ENCODE measurements at regions not wholly inside any gene's neighbourhood (a gene's known extent, or its start where the extent isn't known, plus 50 kb on each side); places are given as distances from the start of the nearest gene placed in this dataset.

DNA sequence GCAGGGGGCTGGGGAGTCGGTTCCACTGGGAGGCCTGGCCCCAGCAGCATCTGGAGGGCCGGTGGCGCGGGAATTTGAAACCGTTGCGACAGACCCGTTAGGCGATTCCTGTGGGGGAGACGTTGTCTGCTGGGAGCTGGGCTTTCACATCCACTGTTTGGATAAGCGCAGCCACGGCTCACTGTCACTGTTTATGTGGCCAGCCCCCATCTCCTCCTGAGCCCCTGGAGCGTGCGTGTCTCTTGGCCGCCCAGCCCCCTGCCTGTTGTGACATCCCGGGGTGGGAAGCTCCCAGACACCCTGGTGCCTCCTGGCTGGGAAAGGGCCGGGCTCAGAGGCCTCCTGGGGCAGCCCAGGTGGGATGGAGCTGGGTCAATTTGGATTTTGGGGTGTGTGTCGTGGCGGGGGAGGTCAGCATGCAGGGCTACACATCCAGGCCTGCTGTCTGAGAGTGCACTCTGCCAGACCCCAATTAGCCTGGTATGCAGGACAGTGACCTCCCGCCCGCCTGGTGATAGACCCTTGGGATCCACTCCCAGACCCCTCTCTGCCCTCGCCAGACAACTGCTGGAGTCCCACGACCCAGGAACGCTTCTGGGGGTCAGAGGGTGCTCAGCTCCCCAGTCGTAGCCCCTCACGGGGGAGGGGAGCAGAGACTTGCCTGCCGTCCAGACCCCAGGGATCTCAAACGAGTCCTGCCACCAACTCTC lies 62.0 kb upstream of the RNU6ATAC start:
- Histone ChIP-seq H3K27ac (ENCODE audit: low read depth in 1 of 2, low read length in 1 of 2) (no peak overlapping the region), H3K27me3 (ENCODE audit: control insufficient read depth in 2 of 2, insufficient read depth in 1 of 2, low read length in 1 of 2) (peaks cover 0 to 5% of the 10 kb centered on the region in 2 donors), H3K36me3 (ENCODE audit: control insufficient read depth in 2 of 2, insufficient read depth in 2 of 2, low read length in 1 of 2) (no peaks in the 10 kb centered on the region), H3K4me1 (ENCODE audit: control insufficient read depth in 2 of 2, insufficient read depth in 2 of 2, low read length in 2 of 2) (peaks cover 0 to 4% of the 10 kb centered on the region in 2 donors), H3K4me3 (ENCODE audit: low read length in 2 of 2) (no peak overlapping the region), H3K9me3 (ENCODE audit: control insufficient read depth in 2 of 2, insufficient read depth in 1 of 2, low read length in 1 of 2) (no peaks in the 10 kb centered on the region)
- WGBS, result 93% methylated on average over 27 of the region's 27 CpGs
- no peak for DNase-seq (ENCODE audit: low read depth in 6 of 9, low spot score in 9 of 9)

DNA sequence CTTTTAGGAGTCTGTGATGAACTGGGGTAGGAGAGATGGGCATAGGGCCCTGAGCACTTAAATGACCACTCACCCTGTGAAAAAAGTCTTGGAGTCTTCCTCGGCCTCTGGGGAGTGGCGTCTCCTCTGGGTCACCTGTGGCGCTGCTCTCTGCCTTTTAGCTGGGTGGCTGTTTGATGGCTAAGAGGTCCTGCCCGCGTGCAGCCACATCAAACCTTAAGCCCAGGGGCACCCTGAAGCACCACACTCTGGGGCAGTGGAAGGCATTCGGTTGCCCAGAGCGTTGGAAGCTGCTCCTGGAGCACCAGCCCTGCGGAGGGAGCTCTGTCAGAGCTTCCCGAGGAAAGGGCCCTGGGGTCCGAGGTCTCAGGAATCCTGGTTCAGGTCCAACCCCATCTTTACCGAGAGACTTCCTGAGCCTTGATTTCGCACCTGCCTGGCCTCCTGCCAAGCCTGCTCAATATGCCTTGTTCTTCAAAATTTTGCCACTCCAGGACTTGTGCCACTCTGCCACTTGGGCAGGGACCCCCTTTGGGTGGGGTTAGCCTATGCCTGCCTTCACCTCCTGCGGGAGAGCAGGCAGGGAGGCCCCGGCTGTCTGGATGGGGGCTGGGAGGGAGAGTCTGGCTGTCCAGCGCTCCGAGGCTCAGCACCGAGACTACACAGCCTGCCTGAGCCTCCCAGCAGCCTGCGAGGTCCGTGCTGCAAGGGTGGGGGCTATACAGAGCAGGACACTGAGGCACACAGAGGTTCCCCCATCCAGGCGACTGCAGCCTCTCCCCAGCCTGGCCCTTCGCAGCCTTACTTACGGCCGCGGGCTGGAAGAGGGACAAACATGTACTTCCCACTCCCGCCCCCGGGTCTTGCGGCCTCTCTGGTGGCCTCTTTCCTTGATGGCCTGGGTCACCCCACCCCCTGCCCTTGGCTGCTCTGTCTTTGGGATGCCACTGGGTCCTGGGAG lies 63.4 kb upstream of the RNU6ATAC start:
- Histone ChIP-seq H3K27ac (ENCODE audit: low read depth in 1 of 2, low read length in 1 of 2) (no peak overlapping the region), H3K27me3 (ENCODE audit: control insufficient read depth in 2 of 2, insufficient read depth in 1 of 2, low read length in 1 of 2) (peaks cover 0 to 5% of the 10 kb centered on the region in 2 donors), H3K36me3 (ENCODE audit: control insufficient read depth in 2 of 2, insufficient read depth in 2 of 2, low read length in 1 of 2) (no peaks in the 10 kb centered on the region), H3K4me3 (ENCODE audit: low read length in 2 of 2) (no peak overlapping the region), H3K4me1 (ENCODE audit: control insufficient read depth in 2 of 2, insufficient read depth in 2 of 2, low read length in 2 of 2) (peaks cover 0 to 7% of the 10 kb centered on the region in 2 donors), H3K9me3 (ENCODE audit: control insufficient read depth in 2 of 2, insufficient read depth in 1 of 2, low read length in 1 of 2) (no peaks in the 10 kb centered on the region)
- DNase-seq (ENCODE audit: low read depth in 6 of 9, low spot score in 9 of 9), result no peak
- WGBS, result 86% methylated on average over 27 of the region's 27 CpGs

DNA sequence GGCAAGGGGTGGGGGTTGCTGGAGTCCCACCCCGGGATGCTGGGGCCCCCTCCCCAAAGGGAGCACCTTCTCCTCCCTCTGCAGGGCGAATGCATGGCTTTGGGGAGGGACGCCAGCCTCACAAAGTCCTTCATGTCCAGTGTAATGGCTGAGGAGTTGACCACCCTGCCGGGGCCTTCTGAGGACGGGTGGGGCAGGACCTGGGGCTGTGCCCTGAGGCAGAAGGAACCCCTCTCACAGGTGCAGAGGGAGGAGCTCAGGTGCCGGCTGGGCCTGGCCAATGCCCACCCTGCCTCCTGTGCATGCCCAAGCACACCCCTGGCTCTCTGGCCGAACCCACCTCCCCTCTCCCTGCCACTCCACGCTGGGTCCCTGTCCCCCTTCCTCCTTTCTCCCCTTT lies 64.3 kb upstream of the RNU6ATAC start:
- H3K36me3 ChIP-seq (ENCODE audit: control insufficient read depth in 2 of 2, insufficient read depth in 2 of 2, low read length in 1 of 2), result no peaks in the 10 kb centered on the region
- H3K4me3 ChIP-seq (ENCODE audit: low read length in 2 of 2), result no peak overlapping the region
- H3K27ac ChIP-seq (ENCODE audit: low read depth in 1 of 2, low read length in 1 of 2), result no peak overlapping the region
- peaks cover 0 to 10% of the 10 kb centered on the region in 2 donors for H3K4me1 ChIP-seq (ENCODE audit: control insufficient read depth in 2 of 2, insufficient read depth in 2 of 2, low read length in 2 of 2)
- no peaks in the 10 kb centered on the region for H3K9me3 ChIP-seq (ENCODE audit: control insufficient read depth in 2 of 2, insufficient read depth in 1 of 2, low read length in 1 of 2)
- H3K27me3 ChIP-seq (ENCODE audit: control insufficient read depth in 2 of 2, insufficient read depth in 1 of 2, low read length in 1 of 2), result peaks cover 0 to 5% of the 10 kb centered on the region in 2 donors
- 94% methylated on average over 8 of the region's 8 CpGs for whole genome bisulfite sequencing
- DNase-seq (ENCODE audit: low read depth in 6 of 9, low spot score in 9 of 9), result no peak

DNA sequence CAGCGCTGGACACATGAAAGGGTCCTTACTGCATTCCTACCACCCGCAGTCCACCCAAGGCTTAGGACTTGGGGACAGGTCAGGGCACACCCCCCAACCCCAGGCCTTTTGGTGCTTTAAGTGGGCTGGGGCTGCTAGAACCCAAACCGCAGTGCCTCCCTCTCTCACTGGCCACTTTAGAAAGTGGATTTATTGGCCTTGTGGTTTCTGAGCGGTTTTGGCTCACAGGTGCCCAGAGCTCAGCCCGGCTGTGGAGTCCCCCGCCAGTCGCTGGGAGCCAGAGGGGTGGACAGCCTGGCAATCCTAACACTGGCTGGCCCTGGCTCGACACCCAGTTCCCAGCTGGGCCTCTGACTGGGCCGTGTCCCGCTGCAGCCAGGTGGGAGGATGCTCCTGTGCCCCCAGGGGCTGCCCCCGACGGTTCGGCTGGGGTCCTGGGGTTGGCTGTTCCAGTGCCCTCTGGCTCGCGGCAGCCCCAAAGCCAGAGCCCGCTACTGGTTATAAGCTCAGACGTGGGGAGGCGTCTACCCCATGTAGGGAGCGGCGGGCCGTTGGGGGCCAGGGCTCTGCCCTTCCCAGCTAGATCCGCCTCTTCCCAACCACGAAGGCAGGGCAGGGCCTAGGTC lies 65.2 kb upstream of the RNU6ATAC start:
- Histone ChIP-seq H3K36me3 (ENCODE audit: control insufficient read depth in 2 of 2, insufficient read depth in 2 of 2, low read length in 1 of 2) (no peaks in the 10 kb centered on the region), H3K4me1 (ENCODE audit: control insufficient read depth in 2 of 2, insufficient read depth in 2 of 2, low read length in 2 of 2) (peaks cover 0 to 10% of the 10 kb centered on the region in 2 donors), H3K27me3 (ENCODE audit: control insufficient read depth in 2 of 2, insufficient read depth in 1 of 2, low read length in 1 of 2) (peaks cover 0 to 5% of the 10 kb centered on the region in 2 donors), H3K4me3 (ENCODE audit: low read length in 2 of 2) (no peak overlapping the region), H3K9me3 (ENCODE audit: control insufficient read depth in 2 of 2, insufficient read depth in 1 of 2, low read length in 1 of 2) (no peaks in the 10 kb centered on the region), H3K27ac (ENCODE audit: low read depth in 1 of 2, low read length in 1 of 2) (no peak overlapping the region)
- 90% methylated on average over 23 of the region's 23 CpGs for WGBS
- DNase-seq (ENCODE audit: low read depth in 6 of 9, low spot score in 9 of 9), result no peak

DNA sequence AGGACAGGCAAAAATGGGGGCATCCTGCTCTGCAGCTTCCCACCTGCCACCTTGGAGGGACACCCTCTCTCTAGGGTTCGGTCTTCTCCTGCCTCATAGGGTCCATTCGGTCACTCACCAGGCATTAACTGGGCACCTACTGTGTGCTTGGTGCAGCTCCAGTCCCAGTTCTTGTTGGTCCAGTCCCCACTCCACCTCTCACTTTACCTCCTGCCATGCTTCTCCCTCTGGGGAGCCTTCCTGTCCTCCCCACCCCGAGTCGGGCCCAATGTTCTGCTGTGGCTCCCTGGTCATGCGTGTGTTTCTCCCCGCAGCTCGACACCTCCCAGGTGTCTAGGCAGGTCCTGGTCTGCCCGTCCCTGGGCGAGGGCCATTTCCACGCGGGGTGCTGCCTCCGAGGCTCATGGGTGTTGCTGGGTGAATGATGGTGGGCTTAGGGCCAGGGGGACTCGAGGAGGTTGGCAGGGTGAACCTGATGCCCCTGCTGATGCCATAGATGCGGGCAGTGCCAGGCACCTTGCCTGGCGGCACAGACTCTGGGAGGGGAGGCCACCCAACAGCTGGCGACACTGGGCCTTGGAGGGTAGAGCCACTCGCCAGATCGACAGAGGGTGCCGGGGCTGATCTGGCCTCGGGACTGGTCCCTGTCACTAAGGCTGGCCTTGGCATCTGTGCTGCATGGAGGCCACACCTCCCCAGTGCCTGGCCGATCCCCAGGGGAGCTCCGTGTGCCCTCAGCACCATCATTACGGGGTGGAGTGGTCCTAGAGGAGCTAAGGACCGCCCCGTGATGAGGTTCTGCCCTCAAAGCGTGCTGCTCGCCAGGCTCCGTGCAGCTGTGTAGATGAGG lies 66.0 kb upstream of the RNU6ATAC start:
- H3K9me3 ChIP-seq (ENCODE audit: control insufficient read depth in 2 of 2, insufficient read depth in 1 of 2, low read length in 1 of 2), result no peaks in the 10 kb centered on the region
- WGBS, result 93% methylated on average over 28 of the region's 28 CpGs
- no peak overlapping the region for H3K27ac ChIP-seq (ENCODE audit: low read depth in 1 of 2, low read length in 1 of 2)
- peaks cover 0 to 10% of the 10 kb centered on the region in 2 donors for H3K4me1 ChIP-seq (ENCODE audit: control insufficient read depth in 2 of 2, insufficient read depth in 2 of 2, low read length in 2 of 2)
- no peaks in the 10 kb centered on the region for H3K36me3 ChIP-seq (ENCODE audit: control insufficient read depth in 2 of 2, insufficient read depth in 2 of 2, low read length in 1 of 2)
- peaks cover 0 to 5% of the 10 kb centered on the region in 2 donors for H3K27me3 ChIP-seq (ENCODE audit: control insufficient read depth in 2 of 2, insufficient read depth in 1 of 2, low read length in 1 of 2)
- DNase-seq (ENCODE audit: low read depth in 6 of 9, low spot score in 9 of 9), result no peak
- H3K4me3 ChIP-seq (ENCODE audit: low read length in 2 of 2), result no peak overlapping the region

DNA sequence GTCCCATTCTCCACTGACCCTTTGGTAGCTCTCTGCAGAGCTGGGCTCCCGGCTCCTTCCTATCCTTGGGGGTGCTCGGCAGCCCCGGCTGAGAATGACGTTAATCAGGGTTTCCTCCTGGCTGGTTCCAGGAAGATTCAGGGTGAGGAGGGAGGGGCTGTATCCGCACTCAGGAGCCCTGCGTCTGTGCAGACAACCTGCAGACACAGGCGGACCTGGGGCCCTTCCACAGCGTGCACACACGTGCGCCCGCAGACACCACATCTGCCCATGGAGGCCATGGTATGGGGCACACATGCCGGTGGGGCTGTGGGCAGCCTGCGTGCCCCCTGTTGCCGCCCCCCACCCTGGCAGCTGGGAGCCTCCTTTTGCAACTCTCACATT lies 66.6 kb upstream of the RNU6ATAC start:
- WGBS, result 92% methylated on average over 14 of the region's 14 CpGs
- no peak for DNase-seq (ENCODE audit: low read depth in 6 of 9, low spot score in 9 of 9)

DNA sequence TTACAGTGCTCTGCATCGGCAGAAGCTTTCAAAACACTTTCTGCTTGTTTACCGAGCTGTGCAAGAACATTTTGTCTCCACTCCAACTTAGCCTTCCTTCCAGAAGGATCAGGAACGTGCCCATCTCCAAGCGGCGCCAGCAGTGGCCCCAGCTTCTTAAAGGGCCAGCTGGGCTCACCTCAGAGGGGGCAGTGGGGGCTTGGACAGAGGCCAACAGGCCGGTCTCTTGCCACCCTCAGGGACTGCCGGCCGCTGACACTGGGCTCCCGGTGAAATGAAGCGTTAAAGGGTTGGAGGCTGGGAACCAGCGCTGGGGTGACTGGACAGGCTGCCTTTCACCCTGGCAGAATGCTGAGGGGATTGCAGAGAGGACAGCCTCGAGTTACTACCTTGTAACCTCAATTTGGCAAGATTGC lies 67.0 kb upstream of the RNU6ATAC start:
- Histone ChIP-seq H3K4me1 (ENCODE audit: control insufficient read depth in 2 of 2, insufficient read depth in 2 of 2, low read length in 2 of 2) (peaks cover 0 to 10% of the 10 kb centered on the region in 2 donors), H3K9me3 (ENCODE audit: control insufficient read depth in 2 of 2, insufficient read depth in 1 of 2, low read length in 1 of 2) (no peaks in the 10 kb centered on the region), H3K27ac (ENCODE audit: low read depth in 1 of 2, low read length in 1 of 2) (no peak overlapping the region), H3K27me3 (ENCODE audit: control insufficient read depth in 2 of 2, insufficient read depth in 1 of 2, low read length in 1 of 2) (peaks cover 0 to 3% of the 10 kb centered on the region in 2 donors), H3K4me3 (ENCODE audit: low read length in 2 of 2) (no peak overlapping the region), H3K36me3 (ENCODE audit: control insufficient read depth in 2 of 2, insufficient read depth in 2 of 2, low read length in 1 of 2) (no peaks in the 10 kb centered on the region)
- WGBS, result 90% methylated on average over 12 of the region's 12 CpGs
- DNase-seq (ENCODE audit: low read depth in 6 of 9, low spot score in 9 of 9), result no peak

More for the DNA sequence above, 66.6 kb upstream of the RNU6ATAC start:
- Histone ChIP-seq H3K36me3 (ENCODE audit: control insufficient read depth in 2 of 2, insufficient read depth in 2 of 2, low read length in 1 of 2) (no peaks in the 10 kb centered on the region), H3K9me3 (ENCODE audit: control insufficient read depth in 2 of 2, insufficient read depth in 1 of 2, low read length in 1 of 2) (no peaks in the 10 kb centered on the region), H3K27me3 (ENCODE audit: control insufficient read depth in 2 of 2, insufficient read depth in 1 of 2, low read length in 1 of 2) (peaks cover 0 to 3% of the 10 kb centered on the region in 2 donors), H3K4me1 (ENCODE audit: control insufficient read depth in 2 of 2, insufficient read depth in 2 of 2, low read length in 2 of 2) (peaks cover 0 to 10% of the 10 kb centered on the region in 2 donors), H3K4me3 (ENCODE audit: low read length in 2 of 2) (no peak overlapping the region), H3K27ac (ENCODE audit: low read depth in 1 of 2, low read length in 1 of 2) (no peak overlapping the region)

DNA sequence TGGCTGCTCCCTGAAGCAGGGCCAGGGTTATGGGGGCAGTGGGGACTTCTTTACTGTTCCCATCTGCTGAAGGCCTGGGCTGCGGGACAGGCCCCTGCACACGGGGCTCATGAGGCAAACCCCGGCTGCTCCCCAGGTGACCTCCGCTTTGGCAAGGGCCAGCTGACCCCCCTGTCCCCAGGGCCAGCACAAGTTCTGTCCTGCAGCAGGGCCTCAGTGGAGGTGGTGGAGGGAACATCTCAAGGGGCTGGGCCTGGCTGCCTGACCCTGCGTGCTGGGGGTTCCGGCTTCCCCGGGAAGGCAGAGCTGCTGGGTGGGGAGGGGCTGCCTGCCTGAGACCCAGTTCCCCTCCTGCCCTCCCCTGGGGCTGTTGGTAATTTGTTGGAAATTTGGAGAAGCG lies 67.4 kb upstream of the RNU6ATAC start:
- 96% methylated on average over 8 of the region's 8 CpGs for WGBS

More for the DNA sequence above, 67.4 kb upstream of the RNU6ATAC start:
- Histone ChIP-seq H3K4me1 (ENCODE audit: control insufficient read depth in 2 of 2, insufficient read depth in 2 of 2, low read length in 2 of 2) (peaks cover 0 to 10% of the 10 kb centered on the region in 2 donors), H3K4me3 (ENCODE audit: low read length in 2 of 2) (no peak overlapping the region), H3K27me3 (ENCODE audit: control insufficient read depth in 2 of 2, insufficient read depth in 1 of 2, low read length in 1 of 2) (peaks cover 0 to 3% of the 10 kb centered on the region in 2 donors), H3K9me3 (ENCODE audit: control insufficient read depth in 2 of 2, insufficient read depth in 1 of 2, low read length in 1 of 2) (no peaks in the 10 kb centered on the region), H3K27ac (ENCODE audit: low read depth in 1 of 2, low read length in 1 of 2) (no peak overlapping the region), H3K36me3 (ENCODE audit: control insufficient read depth in 2 of 2, insufficient read depth in 2 of 2, low read length in 1 of 2) (no peaks in the 10 kb centered on the region)
- DNase-seq (ENCODE audit: low read depth in 6 of 9, low spot score in 9 of 9), result no peak
